Transverse colon (tissue), 3 donors: ENCODE measurements at regions not wholly inside any gene's neighbourhood (a gene's known extent, or its start where the extent isn't known, plus 50 kb on each side); places are given as distances from the start of the nearest gene placed in this dataset.

Source experiments
- EP300 ChIP-seq: sonication (generic); formaldehyde crosslinking; IDR thresholded peaks from one replicate; pipeline ENCODE4 v1.6.1; 2017; ENCODE audit warnings: antibody characterized with exemption, low read depth
- TF ChIP-seq, protein P1 (sequence below), 5 experiments: fragments of 200-600 bp in 3 of 5; fragments of 450-650 bp in 2 of 5; sonication (generic) in 3 of 5; IDR thresholded peaks; 1 replicate in 2 of 5; 2 replicates in 3 of 5; pipeline ENCODE4 v1.5.1; 2016 to 2017; ENCODE audit warnings: antibody characterized with exemption in 5 of 5, inconsistent platforms in 3 of 5, mild to moderate bottlenecking in 2 of 5, moderate library complexity in 1 of 5

- TF ChIP-seq, protein P1, sequence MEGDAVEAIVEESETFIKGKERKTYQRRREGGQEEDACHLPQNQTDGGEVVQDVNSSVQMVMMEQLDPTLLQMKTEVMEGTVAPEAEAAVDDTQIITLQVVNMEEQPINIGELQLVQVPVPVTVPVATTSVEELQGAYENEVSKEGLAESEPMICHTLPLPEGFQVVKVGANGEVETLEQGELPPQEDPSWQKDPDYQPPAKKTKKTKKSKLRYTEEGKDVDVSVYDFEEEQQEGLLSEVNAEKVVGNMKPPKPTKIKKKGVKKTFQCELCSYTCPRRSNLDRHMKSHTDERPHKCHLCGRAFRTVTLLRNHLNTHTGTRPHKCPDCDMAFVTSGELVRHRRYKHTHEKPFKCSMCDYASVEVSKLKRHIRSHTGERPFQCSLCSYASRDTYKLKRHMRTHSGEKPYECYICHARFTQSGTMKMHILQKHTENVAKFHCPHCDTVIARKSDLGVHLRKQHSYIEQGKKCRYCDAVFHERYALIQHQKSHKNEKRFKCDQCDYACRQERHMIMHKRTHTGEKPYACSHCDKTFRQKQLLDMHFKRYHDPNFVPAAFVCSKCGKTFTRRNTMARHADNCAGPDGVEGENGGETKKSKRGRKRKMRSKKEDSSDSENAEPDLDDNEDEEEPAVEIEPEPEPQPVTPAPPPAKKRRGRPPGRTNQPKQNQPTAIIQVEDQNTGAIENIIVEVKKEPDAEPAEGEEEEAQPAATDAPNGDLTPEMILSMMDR (IDR thresholded peaks at IDR 0.05) = no peak
- no peak for TF ChIP-seq EP300
Observed at GRCh38 chr6:144406796-144407195, 121.7 kb downstream of the UTRN start.
